ENCODE measurements at regions not wholly inside any gene's neighbourhood (a gene's known extent, or its start where the extent isn't known, plus 50 kb on each side); places are given as distances from the start of the nearest gene placed in this dataset.
"Not testable (repeated sequence)": the region's sequence is repeated elsewhere in the genome, so short reads cannot be mapped to it uniquely, and the experiment has no call there.

DNA sequence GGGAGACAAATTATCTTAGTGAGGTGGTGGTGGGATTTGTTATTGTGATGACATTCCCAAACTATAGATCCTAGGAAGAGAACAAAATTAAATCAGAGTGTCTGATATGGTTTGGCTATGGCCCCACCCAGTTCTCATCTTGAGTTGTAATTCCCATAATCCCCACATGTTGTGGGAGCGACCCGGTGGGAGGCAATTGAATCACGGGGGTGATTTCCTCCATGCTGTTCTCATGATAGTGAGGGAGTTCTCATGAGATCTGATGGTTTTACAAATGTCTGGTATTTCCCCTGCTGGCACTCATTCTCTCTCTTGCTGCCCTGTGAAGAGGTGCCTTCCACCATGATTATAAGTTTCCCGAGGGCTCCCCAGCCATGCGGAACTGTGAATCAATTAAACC is 62.0 kb downstream of the RPL22L1 start:
- TF ChIP-seq, protein P1, sequence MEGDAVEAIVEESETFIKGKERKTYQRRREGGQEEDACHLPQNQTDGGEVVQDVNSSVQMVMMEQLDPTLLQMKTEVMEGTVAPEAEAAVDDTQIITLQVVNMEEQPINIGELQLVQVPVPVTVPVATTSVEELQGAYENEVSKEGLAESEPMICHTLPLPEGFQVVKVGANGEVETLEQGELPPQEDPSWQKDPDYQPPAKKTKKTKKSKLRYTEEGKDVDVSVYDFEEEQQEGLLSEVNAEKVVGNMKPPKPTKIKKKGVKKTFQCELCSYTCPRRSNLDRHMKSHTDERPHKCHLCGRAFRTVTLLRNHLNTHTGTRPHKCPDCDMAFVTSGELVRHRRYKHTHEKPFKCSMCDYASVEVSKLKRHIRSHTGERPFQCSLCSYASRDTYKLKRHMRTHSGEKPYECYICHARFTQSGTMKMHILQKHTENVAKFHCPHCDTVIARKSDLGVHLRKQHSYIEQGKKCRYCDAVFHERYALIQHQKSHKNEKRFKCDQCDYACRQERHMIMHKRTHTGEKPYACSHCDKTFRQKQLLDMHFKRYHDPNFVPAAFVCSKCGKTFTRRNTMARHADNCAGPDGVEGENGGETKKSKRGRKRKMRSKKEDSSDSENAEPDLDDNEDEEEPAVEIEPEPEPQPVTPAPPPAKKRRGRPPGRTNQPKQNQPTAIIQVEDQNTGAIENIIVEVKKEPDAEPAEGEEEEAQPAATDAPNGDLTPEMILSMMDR (conservative IDR thresholded peaks at IDR 0.05; ENCODE audit: control insufficient read depth, insufficient read depth, low read depth, low read length): no peak
- H3K4me3 ChIP-seq (ENCODE audit: control insufficient read depth, low read depth, low read length): no peak overlapping the region
- DNase-seq (ENCODE audit: low read depth): no peak

DNA sequence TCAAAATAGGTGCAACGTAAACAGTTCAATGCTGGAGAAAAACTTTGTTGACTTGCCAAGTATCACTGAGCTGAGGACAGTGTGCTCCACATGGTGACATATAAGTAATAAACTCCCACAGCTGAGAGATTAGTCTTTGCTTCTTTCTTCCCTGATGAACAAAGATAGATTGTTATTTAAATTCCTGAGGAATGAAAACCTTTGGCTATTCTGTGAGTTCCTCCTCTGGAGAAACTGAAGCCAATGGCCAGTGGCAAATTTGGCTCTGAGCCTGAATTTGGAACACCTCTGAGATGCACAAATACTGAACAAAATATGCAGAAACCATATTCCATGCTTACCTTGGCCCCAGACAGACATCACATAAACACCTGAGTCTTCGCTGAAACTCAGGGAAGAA is 63.3 kb downstream of the RPL22L1 start:
- no peak overlapping the region for H3K4me3 ChIP-seq (ENCODE audit: control insufficient read depth, low read depth, low read length)
- no peak for DNase-seq (ENCODE audit: low read depth)
- TF ChIP-seq, protein P1 (conservative IDR thresholded peaks at IDR 0.05; ENCODE audit: control insufficient read depth, insufficient read depth, low read depth, low read length): no peak

DNA sequence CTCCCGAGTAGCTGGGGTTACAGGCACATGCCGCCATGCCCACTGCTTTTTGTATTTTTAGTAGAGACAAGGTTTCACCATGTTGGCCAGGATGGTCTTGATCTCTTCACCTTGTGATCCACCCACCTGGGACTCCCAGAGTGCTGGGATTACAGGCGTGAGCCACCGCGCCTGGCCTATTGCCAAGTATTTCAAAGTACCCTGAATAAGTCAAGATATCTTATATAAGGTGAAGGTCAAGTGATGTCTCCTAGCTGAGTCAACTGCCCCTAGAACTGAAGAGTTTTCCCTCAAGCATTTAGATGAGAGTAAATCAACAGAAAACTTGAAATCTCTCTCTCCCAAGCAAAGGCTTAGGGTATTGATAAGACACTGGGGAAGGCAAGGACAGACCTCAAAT is 63.9 kb downstream of the RPL22L1 start:
- TF ChIP-seq, protein P1 (conservative IDR thresholded peaks at IDR 0.05; ENCODE audit: control insufficient read depth, insufficient read depth, low read depth, low read length): no peak
- H3K4me3 ChIP-seq (ENCODE audit: control insufficient read depth, low read depth, low read length): no peak overlapping the region
- DNase-seq (ENCODE audit: low read depth): peak; percentile 25

DNA sequence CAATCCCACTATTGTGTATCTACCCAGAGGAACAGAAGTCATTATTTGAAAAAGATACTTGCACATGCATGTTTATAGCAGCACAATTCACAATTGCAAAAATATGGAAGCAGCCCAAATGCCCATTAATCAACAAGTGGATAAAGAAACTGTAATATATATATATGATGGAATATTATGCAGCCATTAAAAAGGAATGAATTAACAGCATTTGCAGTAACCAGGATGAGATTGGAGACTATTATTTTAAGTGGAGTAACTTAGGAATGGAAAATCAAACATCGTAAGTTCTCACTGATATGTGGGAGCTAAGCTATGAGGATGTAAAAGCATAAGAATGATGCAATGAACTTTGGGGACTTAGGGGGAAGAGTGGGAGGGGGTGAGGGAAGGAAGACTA is 64.7 kb downstream of the RPL22L1 start:
- H3K4me3 ChIP-seq (ENCODE audit: control insufficient read depth, low read depth, low read length): not testable (repeated sequence)

DNA sequence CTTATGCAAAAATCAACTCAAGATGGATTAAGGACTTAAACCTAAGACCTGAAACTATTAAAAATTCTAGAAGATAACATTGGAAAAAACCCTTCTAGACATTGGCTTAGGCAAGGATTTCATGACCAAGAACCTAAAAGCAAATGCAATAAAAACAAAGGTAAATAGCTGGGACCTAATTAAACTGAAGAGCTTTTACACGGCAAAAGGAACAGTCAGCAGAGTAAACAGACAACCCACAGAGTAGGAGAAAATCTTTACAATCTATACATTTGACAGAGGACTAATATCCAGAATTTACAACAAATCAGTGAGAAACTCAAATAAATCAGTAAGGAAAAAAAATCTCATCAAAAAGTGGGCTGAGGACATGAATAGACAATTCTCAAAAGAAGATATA is 65.4 kb downstream of the RPL22L1 start:
- DNase-seq (ENCODE audit: low read depth): not testable (repeated sequence)

More for the DNA sequence above, 64.7 kb downstream of the RPL22L1 start:
- DNase-seq (ENCODE audit: low read depth): not testable (repeated sequence)

DNA sequence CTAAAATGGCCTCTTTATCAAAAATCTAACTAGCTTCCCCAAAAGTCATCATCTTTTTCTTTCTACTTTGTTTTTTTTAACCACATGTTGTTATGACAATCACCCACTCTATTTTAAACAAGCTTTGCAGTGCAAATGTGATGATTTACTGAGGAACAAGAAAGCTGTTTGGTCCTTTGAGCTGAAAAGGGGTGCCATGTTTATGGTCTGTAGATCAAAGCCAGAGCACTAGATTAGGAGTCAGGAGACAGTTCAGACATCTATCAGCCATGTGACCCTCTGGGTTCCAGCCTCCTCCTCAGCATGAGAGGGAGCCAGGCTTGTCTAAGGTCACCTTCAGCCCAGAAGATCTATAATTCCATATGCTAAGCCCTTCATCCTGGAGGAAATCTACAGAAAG is 65.9 kb downstream of the RPL22L1 start:
- H3K4me3 ChIP-seq (ENCODE audit: control insufficient read depth, low read depth, low read length): no peak overlapping the region
- no peak for DNase-seq (ENCODE audit: low read depth)
- TF ChIP-seq, protein P1 (conservative IDR thresholded peaks at IDR 0.05; ENCODE audit: control insufficient read depth, insufficient read depth, low read depth, low read length): no peak

More for the DNA sequence above, 65.4 kb downstream of the RPL22L1 start:
- not testable (repeated sequence) for H3K4me3 ChIP-seq (ENCODE audit: control insufficient read depth, low read depth, low read length)

DNA sequence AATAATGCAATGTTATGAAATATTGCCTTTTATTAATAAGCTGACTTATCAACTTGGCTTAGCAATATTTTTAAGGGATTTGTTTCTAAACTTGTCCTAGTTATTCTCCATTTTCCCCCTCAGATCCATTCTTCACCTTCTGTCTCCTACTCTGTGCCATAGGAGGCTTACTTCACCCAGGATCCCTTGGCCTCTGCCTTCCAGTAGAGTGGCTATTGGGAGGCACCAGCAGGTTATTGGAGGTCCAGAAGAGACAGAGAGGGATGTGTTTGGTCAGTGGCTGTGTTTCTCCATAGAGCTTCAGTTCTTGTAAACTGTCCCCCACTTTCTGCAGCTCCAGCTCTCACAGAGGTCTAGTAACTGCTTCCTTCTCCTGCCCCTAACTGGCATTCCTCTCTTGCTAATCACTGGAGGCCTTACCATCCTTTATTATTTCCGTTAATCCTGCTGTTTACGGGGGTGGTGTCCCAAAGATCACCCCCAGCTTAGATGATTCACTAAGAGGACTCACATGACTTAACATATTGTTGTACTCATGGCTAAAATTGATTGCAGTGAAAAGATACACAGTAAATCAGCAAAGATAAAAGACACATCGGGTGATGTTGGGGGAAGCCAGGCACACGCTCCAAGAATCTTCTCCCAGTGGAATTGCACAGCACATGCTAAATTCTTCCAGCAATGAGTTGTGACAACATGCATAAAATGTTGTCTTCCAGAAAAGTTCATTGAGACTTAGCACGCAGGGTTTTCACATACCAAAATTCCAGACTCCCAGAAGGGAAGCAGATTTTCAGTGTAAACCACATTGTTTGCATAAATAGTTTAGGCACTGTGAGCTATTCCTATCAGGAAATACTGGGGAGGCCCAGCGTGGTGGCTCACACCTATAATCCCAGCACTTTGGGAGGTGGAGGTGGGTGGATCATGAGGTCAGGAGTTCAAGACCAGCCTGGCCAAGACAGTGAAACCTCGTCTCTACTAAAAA is 67.5 kb downstream of the RPL22L1 start:
- H3K4me3 ChIP-seq (ENCODE audit: control insufficient read depth, low read depth, low read length): no peak overlapping the region
- DNase-seq (ENCODE audit: low read depth): peak; percentile 100
- TF ChIP-seq, protein P1 (conservative IDR thresholded peaks at IDR 0.05; ENCODE audit: control insufficient read depth, insufficient read depth, low read depth, low read length): no peak
